MM.1S (cell line): ENCODE measurements at regions not wholly inside any gene's neighbourhood (a gene's known extent, or its start where the extent isn't known, plus 50 kb on each side); places are given as distances from the start of the nearest gene placed in this dataset.

ENCODE experiments used
- CTCF ChIP-seq: fragments of 300-600 bp; sonication (generic); IDR thresholded peaks from 2 replicates; pipeline ENCODE4 v1.5.1; 2016; ENCODE audit warnings: antibody characterized with exemption, low read length, mixed read lengths
- EZH2phosphoT487 ChIP-seq: fragments of 300-600 bp; sonication (generic); IDR thresholded peaks from 2 replicates; pipeline ENCODE4 v1.6.1; 2018; ENCODE audit warnings: antibody characterized with exemption, low read length

DNA sequence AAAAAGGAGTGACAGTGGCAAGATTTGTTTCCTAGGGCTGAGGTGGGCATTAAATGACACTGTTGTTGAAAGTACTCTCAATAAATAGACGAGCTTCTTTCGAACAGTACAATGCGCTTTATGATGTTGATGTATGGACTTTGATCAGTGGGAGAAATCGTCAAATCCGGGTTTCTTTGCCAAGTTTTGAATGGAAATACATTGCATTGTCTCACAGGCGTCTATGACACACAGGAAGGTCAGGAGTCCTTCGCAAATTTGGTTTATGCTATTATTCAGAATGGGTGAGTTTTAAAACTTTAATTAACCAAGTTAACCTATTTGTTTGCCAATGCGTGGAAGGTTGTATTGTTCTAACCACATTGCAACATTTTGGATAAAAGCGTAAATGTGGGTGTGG is 547.3 kb upstream of the SLC35B3 start:
- no peak for TF ChIP-seq CTCF
- no peak for TF ChIP-seq EZH2phosphoT487
